ENCODE measurements at regions not wholly inside any gene's neighbourhood (a gene's known extent, or its start where the extent isn't known, plus 50 kb on each side); places are given as distances from the start of the nearest gene placed in this dataset.

GRCh38 chr7:25907214-25907613 lies 244.8 kb upstream of the NFE2L3 start:
- TF ChIP-seq, protein P1, sequence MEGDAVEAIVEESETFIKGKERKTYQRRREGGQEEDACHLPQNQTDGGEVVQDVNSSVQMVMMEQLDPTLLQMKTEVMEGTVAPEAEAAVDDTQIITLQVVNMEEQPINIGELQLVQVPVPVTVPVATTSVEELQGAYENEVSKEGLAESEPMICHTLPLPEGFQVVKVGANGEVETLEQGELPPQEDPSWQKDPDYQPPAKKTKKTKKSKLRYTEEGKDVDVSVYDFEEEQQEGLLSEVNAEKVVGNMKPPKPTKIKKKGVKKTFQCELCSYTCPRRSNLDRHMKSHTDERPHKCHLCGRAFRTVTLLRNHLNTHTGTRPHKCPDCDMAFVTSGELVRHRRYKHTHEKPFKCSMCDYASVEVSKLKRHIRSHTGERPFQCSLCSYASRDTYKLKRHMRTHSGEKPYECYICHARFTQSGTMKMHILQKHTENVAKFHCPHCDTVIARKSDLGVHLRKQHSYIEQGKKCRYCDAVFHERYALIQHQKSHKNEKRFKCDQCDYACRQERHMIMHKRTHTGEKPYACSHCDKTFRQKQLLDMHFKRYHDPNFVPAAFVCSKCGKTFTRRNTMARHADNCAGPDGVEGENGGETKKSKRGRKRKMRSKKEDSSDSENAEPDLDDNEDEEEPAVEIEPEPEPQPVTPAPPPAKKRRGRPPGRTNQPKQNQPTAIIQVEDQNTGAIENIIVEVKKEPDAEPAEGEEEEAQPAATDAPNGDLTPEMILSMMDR (IDR thresholded peaks at IDR 0.05), result no peak
- no peak for TF ChIP-seq POLR2A (IDR thresholded peaks at IDR 0.05)
